Mesendoderm (in vitro differentiated cells): ENCODE measurements at regions not wholly inside any gene's neighbourhood (a gene's known extent, or its start where the extent isn't known, plus 50 kb on each side); places are given as distances from the start of the nearest gene placed in this dataset.

Source experiments
- DNase-seq: peaks from one replicate; pipeline ENCODE4 v3.0.0; 2013
- H2AK5ac ChIP-seq: 2 replicates; pipeline ENCODE4 v1.6.1; 2013; ENCODE audit warnings: low read length, inconsistent platforms
- H2BK120ac ChIP-seq: 2 replicates; pipeline ENCODE4 v1.6.1; 2013; ENCODE audit warnings: low read depth, mild to moderate bottlenecking, low read length, moderate library complexity, mixed read lengths
- H2BK15ac ChIP-seq: replicated peaks from 2 replicates; pipeline ENCODE4 v1.6.1; 2013; ENCODE audit warnings: low read depth, mild to moderate bottlenecking, moderate library complexity
- H2BK5ac ChIP-seq: 2 replicates; pipeline ENCODE4 v1.6.1; 2013; ENCODE audit warnings: low read length, inconsistent platforms
- H3K18ac ChIP-seq: 2 replicates; pipeline ENCODE4 v1.6.1; 2013; ENCODE audit warnings: mild to moderate bottlenecking, low read length, mixed read lengths
- H3K23ac ChIP-seq: one replicate; pipeline ENCODE4 v1.6.1; 2013; ENCODE audit warnings: low read length
- H3K27ac ChIP-seq: 2 replicates; pipeline ENCODE4 v1.5.1; 2013; ENCODE audit warnings: low read depth, mild to moderate bottlenecking, inconsistent platforms, low read length, moderate library complexity
- H3K27me3 ChIP-seq: 2 replicates; pipeline ENCODE4 v1.6.1; 2013; ENCODE audit warnings: low read length, control low read depth, mild to moderate bottlenecking, inconsistent platforms; ENCODE audit not compliant: insufficient read depth, poor library complexity
- H3K36me3 ChIP-seq: 2 replicates; pipeline ENCODE4 v1.6.1; 2013; ENCODE audit warnings: low read length, inconsistent platforms; ENCODE audit not compliant: control insufficient read depth, insufficient read depth
- H3K4ac ChIP-seq: one replicate; pipeline ENCODE4 v1.6.1; 2013; ENCODE audit warnings: low read depth, mild to moderate bottlenecking, low read length, moderate library complexity
- H3K4me1 ChIP-seq: 2 replicates; pipeline ENCODE4 v1.6.1; 2013; ENCODE audit warnings: low read depth, low read length, inconsistent platforms; ENCODE audit not compliant: control insufficient read depth
- H3K4me2 ChIP-seq: 2 replicates; pipeline ENCODE4 v1.6.1; 2013; ENCODE audit warnings: low read length
- H3K4me3 ChIP-seq: 2 replicates; pipeline ENCODE4 v1.5.1; 2013; ENCODE audit warnings: mild to moderate bottlenecking, low read length
- H3K56ac ChIP-seq: one replicate; pipeline ENCODE4 v1.6.1; 2013; ENCODE audit warnings: low read length
- H3K79me1 ChIP-seq: 2 replicates; pipeline ENCODE4 v1.6.1; 2013; ENCODE audit warnings: low read length, inconsistent platforms
- H3K79me2 ChIP-seq: 2 replicates; pipeline ENCODE4 v1.6.1; 2013; ENCODE audit warnings: mild to moderate bottlenecking, low read length; ENCODE audit not compliant: control insufficient read depth, insufficient read depth
- H3K9ac ChIP-seq: 2 replicates; pipeline ENCODE4 v1.6.1; 2013; ENCODE audit warnings: low read length, inconsistent platforms
- H4K5ac ChIP-seq: one replicate; pipeline ENCODE4 v1.6.1; 2013; ENCODE audit warnings: low read length
- H4K8ac ChIP-seq: one replicate; pipeline ENCODE4 v1.6.1; 2013; ENCODE audit warnings: low read depth, mild to moderate bottlenecking, control low read depth, low read length, moderate library complexity
- WGBS: extraction: QIAGEN DNeasy Blood & Tissue Kit; methylation state at CpG from one replicate; pipeline ENCODE4 v1.1.7; 2013; ENCODE audit warnings: low lambda C conversion rate, missing lambda C conversion rate; ENCODE audit not compliant: insufficient coverage; ENCODE audit errors: extremely low coverage; 5-methylcytosine and 5-hydroxymethylcytosine counted together

DNA sequence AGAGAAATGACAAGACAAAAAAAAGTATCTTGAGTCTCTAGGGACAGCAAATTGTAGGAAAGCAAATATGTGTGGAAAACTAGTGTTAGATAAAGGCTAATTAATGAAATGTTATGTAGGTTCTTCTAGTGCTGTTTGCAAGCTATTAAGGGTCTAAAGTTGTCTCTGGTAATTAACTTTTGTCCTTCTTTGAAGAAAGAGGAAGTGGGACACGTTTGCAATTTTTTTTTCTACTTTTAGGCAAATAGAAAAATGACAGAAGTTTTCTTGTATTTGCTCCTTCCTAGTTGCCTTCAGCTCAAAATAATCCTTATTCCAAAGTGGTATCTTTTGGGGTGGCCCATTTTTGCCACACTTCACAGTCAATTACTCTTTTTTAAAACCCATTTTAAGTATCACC lies 1877.7 kb upstream of the PRR20A start:
- no peak overlapping the region for H3K56ac ChIP-seq
- H3K23ac ChIP-seq: no peak overlapping the region
- H3K27me3 ChIP-seq: no peaks in the 10 kb centered on the region
- H3K4me3 ChIP-seq: no peak overlapping the region
- no CpG with 5 or more reads among the region's 1 CpG for WGBS
- no peak overlapping the region for H3K27ac ChIP-seq
- H3K4ac ChIP-seq: no peak overlapping the region
- H2BK15ac ChIP-seq: no peak overlapping the region
- no peak overlapping the region for H2BK5ac ChIP-seq
- H3K79me2 ChIP-seq: no peaks in the 10 kb centered on the region
- no peaks in the 10 kb centered on the region for H3K4me1 ChIP-seq
- H2AK5ac ChIP-seq: no peak overlapping the region
- DNase-seq: no peak
- H3K79me1 ChIP-seq: no peaks in the 10 kb centered on the region
- no peak overlapping the region for H4K8ac ChIP-seq
- no peaks in the 10 kb centered on the region for H3K36me3 ChIP-seq
- H3K4me2 ChIP-seq: no peak overlapping the region
- no peak overlapping the region for H4K5ac ChIP-seq
- H3K18ac ChIP-seq: no peak overlapping the region
- H2BK120ac ChIP-seq: no peak overlapping the region
- no peak overlapping the region for H3K9ac ChIP-seq

GRCh38 chr13:55266644-55267043 lies 1874.1 kb upstream of the PRR20A start:
- WGBS: no CpG with 5 or more reads among the region's 2 CpGs
- no peak overlapping the region for H3K4me2 ChIP-seq

GRCh38 chr13:55298201-55298600 lies 1842.5 kb upstream of the PRR20A start:
- H2AK5ac ChIP-seq: no peak overlapping the region

More at GRCh38 chr13:55266644-55267043, 1874.1 kb upstream of the PRR20A start:
- Histone ChIP-seq H3K23ac (no peak overlapping the region), H2BK120ac (no peak overlapping the region), H3K4me3 (no peak overlapping the region), H3K18ac (no peak overlapping the region), H3K79me1 (no peaks in the 10 kb centered on the region), H2BK15ac (no peak overlapping the region), H2AK5ac (no peak overlapping the region), H3K27me3 (no peaks in the 10 kb centered on the region), H3K27ac (no peak overlapping the region), H2BK5ac (no peak overlapping the region), H4K8ac (no peak overlapping the region), H3K79me2 (no peaks in the 10 kb centered on the region), H3K36me3 (no peaks in the 10 kb centered on the region), H3K9ac (no peak overlapping the region), H3K56ac (no peak overlapping the region), H4K5ac (no peak overlapping the region), H3K4ac (no peak overlapping the region), H3K4me1 (no peaks in the 10 kb centered on the region)
- no peak for DNase-seq

DNA sequence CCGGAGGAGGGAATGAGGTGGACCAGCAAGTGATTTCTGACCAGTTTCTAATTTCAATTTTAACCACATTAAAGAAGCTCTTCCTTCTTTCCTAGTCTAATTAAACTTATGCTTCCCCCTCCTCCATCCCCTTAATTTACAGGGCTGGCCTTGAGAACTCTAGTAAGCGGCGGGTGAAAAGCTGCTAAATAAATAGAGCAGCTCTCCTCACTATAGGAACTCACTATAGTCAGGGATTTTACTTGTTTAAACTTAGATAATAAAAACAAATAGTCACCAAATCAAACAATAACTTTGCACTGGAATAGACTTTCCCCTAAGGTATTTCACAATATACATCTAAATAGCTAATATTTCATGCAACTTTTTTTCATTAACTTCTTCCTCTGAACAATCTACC lies 1838.2 kb upstream of the PRR20A start:
- H3K4ac ChIP-seq: no peak overlapping the region
- no peaks in the 10 kb centered on the region for H3K4me1 ChIP-seq
- no CpG with 5 or more reads among the region's 3 CpGs for WGBS
- no peak overlapping the region for H2BK15ac ChIP-seq
- no peaks in the 10 kb centered on the region for H3K27me3 ChIP-seq
- H2AK5ac ChIP-seq: no peak overlapping the region
- no peak overlapping the region for H3K4me2 ChIP-seq
- H3K79me1 ChIP-seq: no peaks in the 10 kb centered on the region
- no peak overlapping the region for H3K18ac ChIP-seq
- no peak overlapping the region for H3K23ac ChIP-seq
- no peaks in the 10 kb centered on the region for H3K36me3 ChIP-seq
- no peak overlapping the region for H4K5ac ChIP-seq
- H4K8ac ChIP-seq: no peak overlapping the region
- H3K79me2 ChIP-seq: no peaks in the 10 kb centered on the region
- no peak for DNase-seq
- no peak overlapping the region for H3K9ac ChIP-seq
- no peak overlapping the region for H3K56ac ChIP-seq
- no peak overlapping the region for H2BK5ac ChIP-seq
- H3K27ac ChIP-seq: no peak overlapping the region
- H2BK120ac ChIP-seq: no peak overlapping the region
- no peak overlapping the region for H3K4me3 ChIP-seq

More at GRCh38 chr13:55298201-55298600, 1842.5 kb upstream of the PRR20A start:
- Histone ChIP-seq H3K27ac (no peak overlapping the region), H3K79me1 (no peaks in the 10 kb centered on the region), H3K9ac (no peak overlapping the region), H3K4ac (no peak overlapping the region), H3K18ac (no peak overlapping the region), H2BK120ac (no peak overlapping the region), H3K4me3 (no peak overlapping the region), H3K4me2 (no peak overlapping the region), H2BK15ac (no peak overlapping the region), H3K23ac (no peak overlapping the region), H3K56ac (no peak overlapping the region), H3K27me3 (no peaks in the 10 kb centered on the region), H3K4me1 (no peaks in the 10 kb centered on the region), H2BK5ac (no peak overlapping the region), H3K79me2 (no peaks in the 10 kb centered on the region), H4K8ac (no peak overlapping the region), H4K5ac (no peak overlapping the region), H3K36me3 (no peaks in the 10 kb centered on the region)
- no peak for DNase-seq
- no CpG with 5 or more reads among the region's 1 CpG for WGBS

- Histone ChIP-seq H3K79me1 (no peaks in the 10 kb centered on the region), H3K4ac (no peak overlapping the region), H3K4me3 (no peak overlapping the region), H3K4me1 (no peaks in the 10 kb centered on the region), H3K4me2 (no peak overlapping the region), H3K27ac (no peak overlapping the region), H3K9ac (no peak overlapping the region), H3K36me3 (no peaks in the 10 kb centered on the region), H4K8ac (no peak overlapping the region), H2BK5ac (no peak overlapping the region), H3K27me3 (no peaks in the 10 kb centered on the region), H3K56ac (no peak overlapping the region), H2BK120ac (no peak overlapping the region), H2AK5ac (no peak overlapping the region), H3K79me2 (no peaks in the 10 kb centered on the region), H4K5ac (no peak overlapping the region), H2BK15ac (no peak overlapping the region), H3K23ac (no peak overlapping the region), H3K18ac (no peak overlapping the region)
- no peak for DNase-seq
- no CpG with 5 or more reads among the region's 3 CpGs for WGBS
Measured at GRCh38 chr13:55307909-55308308, 1832.8 kb upstream of the PRR20A start.

DNA sequence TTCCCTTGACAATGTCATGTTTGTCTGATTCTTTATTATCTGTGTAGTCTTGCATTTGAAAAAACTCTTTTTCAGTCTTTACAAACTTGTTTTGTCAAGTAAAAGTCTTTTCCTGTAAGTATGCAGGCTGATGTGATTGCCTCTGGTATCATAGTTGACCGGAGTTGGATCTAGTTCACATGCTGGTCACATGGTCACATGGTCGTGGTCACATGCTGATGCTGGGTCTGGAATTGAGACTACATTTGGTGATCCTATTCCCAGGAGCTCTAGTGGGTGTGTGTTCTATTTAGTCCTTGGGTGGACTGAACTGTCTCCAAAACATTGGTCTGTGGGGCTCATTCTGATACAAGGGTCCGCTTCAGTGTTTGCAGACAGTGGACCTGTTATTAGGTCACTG lies 1798.8 kb upstream of the PRR20A start:
- WGBS: no CpG with 5 or more reads among the region's 3 CpGs
- no peak overlapping the region for H3K56ac ChIP-seq

More for the DNA sequence above, 1798.8 kb upstream of the PRR20A start:
- Histone ChIP-seq H4K8ac (no peak overlapping the region), H3K4me1 (no peaks in the 10 kb centered on the region), H2BK120ac (no peak overlapping the region), H3K18ac (no peak overlapping the region), H3K23ac (no peak overlapping the region), H2BK5ac (no peak overlapping the region), H4K5ac (no peak overlapping the region), H3K36me3 (no peaks in the 10 kb centered on the region), H3K4ac (no peak overlapping the region), H3K4me2 (no peak overlapping the region), H2AK5ac (no peak overlapping the region), H2BK15ac (no peak overlapping the region), H3K4me3 (no peak overlapping the region), H3K79me2 (no peaks in the 10 kb centered on the region), H3K27me3 (no peaks in the 10 kb centered on the region), H3K27ac (no peak overlapping the region), H3K9ac (no peak overlapping the region), H3K79me1 (no peaks in the 10 kb centered on the region)
- DNase-seq: no peak
